ENCODE measurements at regions not wholly inside any gene's neighbourhood (a gene's known extent, or its start where the extent isn't known, plus 50 kb on each side); places are given as distances from the start of the nearest gene placed in this dataset.

- Histone ChIP-seq H3K4me1 (ENCODE audit: low read length) (no peaks in the 10 kb centered on the region), H3K4me2 (ENCODE audit: low read depth, low read length) (no peak overlapping the region), H4K20me1 (ENCODE audit: insufficient read depth, low read length) (no peaks in the 10 kb centered on the region), H3K9me2 (replicated peaks; ENCODE audit: insufficient read depth, low read length) (no peaks in the 10 kb centered on the region), H3K36me3 (replicated peaks; ENCODE audit: insufficient read depth, low read length) (no peaks in the 10 kb centered on the region), H3K27ac (ENCODE audit: low read length) (no peak overlapping the region), H3K79me2 (ENCODE audit: low read length) (no peaks in the 10 kb centered on the region), H3F3A (ENCODE audit: insufficient read depth, low read length) (no peaks in the 10 kb centered on the region), H2AFZ (ENCODE audit: low read length) (no peak overlapping the region), H3K4me3 (ENCODE audit: low read length) (no peak overlapping the region), H3K9me3 (replicated peaks; ENCODE audit: insufficient read depth, low read length) (no peaks in the 10 kb centered on the region), H3K27me3 (replicated peaks; ENCODE audit: insufficient read depth, low read length) (no peaks in the 10 kb centered on the region), H3K9ac (ENCODE audit: low read length) (no peak overlapping the region)
- TF ChIP-seq CTCF (IDR thresholded peaks at IDR 0.05; ENCODE audit: low read length) (no peak), EZH2phosphoT487 (IDR thresholded peaks at IDR 0.05; ENCODE audit: low read length) (no peak), EZH2 (optimal IDR thresholded peaks at IDR 0.05; ENCODE audit: low read depth, low read length) (no peak)
- no peak for DNase-seq
Measured at GRCh38 chr18:71131918-71132317, 843.1 kb downstream of the SOCS6 start.

- Histone ChIP-seq H3K9ac (ENCODE audit: low read length) (no peak overlapping the region), H3K4me1 (ENCODE audit: low read length) (no peaks in the 10 kb centered on the region), H2AFZ (ENCODE audit: low read length) (no peak overlapping the region), H3K27ac (ENCODE audit: low read length) (no peak overlapping the region), H3K4me3 (ENCODE audit: low read length) (no peak overlapping the region), H3K9me2 (replicated peaks; ENCODE audit: insufficient read depth, low read length) (no peaks in the 10 kb centered on the region), H3K36me3 (replicated peaks; ENCODE audit: insufficient read depth, low read length) (no peaks in the 10 kb centered on the region), H4K20me1 (ENCODE audit: insufficient read depth, low read length) (no peaks in the 10 kb centered on the region), H3K27me3 (replicated peaks; ENCODE audit: insufficient read depth, low read length) (no peaks in the 10 kb centered on the region), H3K9me3 (replicated peaks; ENCODE audit: insufficient read depth, low read length) (no peaks in the 10 kb centered on the region), H3F3A (ENCODE audit: insufficient read depth, low read length) (no peaks in the 10 kb centered on the region), H3K79me2 (ENCODE audit: low read length) (no peaks in the 10 kb centered on the region), H3K4me2 (ENCODE audit: low read depth, low read length) (no peak overlapping the region)
- no peak for DNase-seq
- TF ChIP-seq EZH2 (optimal IDR thresholded peaks at IDR 0.05; ENCODE audit: low read depth, low read length) (no peak), CTCF (IDR thresholded peaks at IDR 0.05; ENCODE audit: low read length) (no peak), EZH2phosphoT487 (IDR thresholded peaks at IDR 0.05; ENCODE audit: low read length) (no peak)
Measured at GRCh38 chr18:71130351-71130750, 841.5 kb downstream of the SOCS6 start.

GRCh38 chr18:71125581-71125980 is 836.7 kb downstream of the SOCS6 start:
- Histone ChIP-seq H3F3A (ENCODE audit: insufficient read depth, low read length) (no peaks in the 10 kb centered on the region), H3K36me3 (replicated peaks; ENCODE audit: insufficient read depth, low read length) (no peaks in the 10 kb centered on the region), H3K4me2 (ENCODE audit: low read depth, low read length) (no peak overlapping the region), H3K4me1 (ENCODE audit: low read length) (no peaks in the 10 kb centered on the region), H3K79me2 (ENCODE audit: low read length) (no peaks in the 10 kb centered on the region), H4K20me1 (ENCODE audit: insufficient read depth, low read length) (no peaks in the 10 kb centered on the region), H3K27me3 (replicated peaks; ENCODE audit: insufficient read depth, low read length) (no peaks in the 10 kb centered on the region), H3K9ac (ENCODE audit: low read length) (no peak overlapping the region), H3K4me3 (ENCODE audit: low read length) (no peak overlapping the region), H2AFZ (ENCODE audit: low read length) (no peak overlapping the region), H3K27ac (ENCODE audit: low read length) (no peak overlapping the region), H3K9me3 (replicated peaks; ENCODE audit: insufficient read depth, low read length) (no peaks in the 10 kb centered on the region), H3K9me2 (replicated peaks; ENCODE audit: insufficient read depth, low read length) (no peaks in the 10 kb centered on the region)
- DNase-seq = no peak
- TF ChIP-seq EZH2 (optimal IDR thresholded peaks at IDR 0.05; ENCODE audit: low read depth, low read length) (no peak), EZH2phosphoT487 (IDR thresholded peaks at IDR 0.05; ENCODE audit: low read length) (no peak), CTCF (IDR thresholded peaks at IDR 0.05; ENCODE audit: low read length) (no peak)
